ENCODE measurements at regions not wholly inside any gene's neighbourhood (a gene's known extent, or its start where the extent isn't known, plus 50 kb on each side); places are given as distances from the start of the nearest gene placed in this dataset.
A peak's percentile ranks its signal among the peaks of the same experiment; 100 is the strongest.

GRCh38 chr10:2933519-2933918 is 133.8 kb upstream of the PFKP start:
- WGBS, 3 donors: 47 to 49% (median 48%) methylated on average over 3 of the region's 3 CpGs
- no peaks in the 10 kb centered on the region for H3K27me3 ChIP-seq
- peaks cover 3% of the 10 kb centered on the region for H3K4me1 ChIP-seq (ENCODE audit: insufficient read depth)
- TF ChIP-seq POLR2A (IDR thresholded peaks at IDR 0.05): no peak
- TF ChIP-seq CTCF (IDR thresholded peaks at IDR 0.05): no peak
- no peak for TF ChIP-seq EP300 (IDR thresholded peaks at IDR 0.05)
- no peak for DNase-seq
- H3K9me3 ChIP-seq: no peaks in the 10 kb centered on the region
- H3K4me3 ChIP-seq: no peak overlapping the region
- intact Hi-C loops (cut with DNase I): no loop called here
- no peaks in the 10 kb centered on the region for H3K36me3 ChIP-seq
- no peak overlapping the region for H3K27ac ChIP-seq

- no peaks in the 10 kb centered on the region for H3K9me3 ChIP-seq
- TF ChIP-seq POLR2A (IDR thresholded peaks at IDR 0.05) (no peak), EP300 (IDR thresholded peaks at IDR 0.05) (no peak), CTCF (IDR thresholded peaks at IDR 0.05) (no peak)
- H3K27me3 ChIP-seq: no peaks in the 10 kb centered on the region
- H3K4me3 ChIP-seq: no peak overlapping the region
- H3K36me3 ChIP-seq: no peaks in the 10 kb centered on the region
- intact Hi-C loops (cut with DNase I): no loop called here
- WGBS, 3 donors: 74 to 82% (median 82%) methylated on average over 10 of the region's 10 CpGs
- H3K4me1 ChIP-seq (ENCODE audit: insufficient read depth): peaks cover 3% of the 10 kb centered on the region
- H3K27ac ChIP-seq: no peak overlapping the region
- DNase-seq: no peak
Observed at GRCh38 chr10:2933071-2933470, 134.3 kb upstream of the PFKP start.

- H3K27ac ChIP-seq: no peak overlapping the region
- no peaks in the 10 kb centered on the region for H3K4me1 ChIP-seq (ENCODE audit: insufficient read depth)
- no peak overlapping the region for H3K4me3 ChIP-seq
- intact Hi-C loops (cut with DNase I): no loop called here
- no peak for DNase-seq
- no peaks in the 10 kb centered on the region for H3K9me3 ChIP-seq
- no peaks in the 10 kb centered on the region for H3K36me3 ChIP-seq
- WGBS, 3 donors: 58 to 65% (median 60%) methylated on average over 10 of the region's 10 CpGs
- no peaks in the 10 kb centered on the region for H3K27me3 ChIP-seq
- TF ChIP-seq POLR2A (IDR thresholded peaks at IDR 0.05) (no peak), CTCF (IDR thresholded peaks at IDR 0.05) (no peak), EP300 (IDR thresholded peaks at IDR 0.05) (no peak)
Observed at GRCh38 chr10:2929480-2930258, 137.7 kb upstream of the PFKP start.

GRCh38 chr10:2927958-2928840 is 139.1 kb upstream of the PFKP start:
- intact Hi-C loops (cut with DNase I): no loop called here
- no peaks in the 10 kb centered on the region for H3K4me1 ChIP-seq (ENCODE audit: insufficient read depth)
- no peak overlapping the region for H3K4me3 ChIP-seq
- no peaks in the 10 kb centered on the region for H3K9me3 ChIP-seq
- TF ChIP-seq CTCF (IDR thresholded peaks at IDR 0.05) (peak in 1 of 3 donors; percentile 14), POLR2A (IDR thresholded peaks at IDR 0.05) (no peak)
- H3K36me3 ChIP-seq: no peaks in the 10 kb centered on the region
- no peak overlapping the region for H3K27ac ChIP-seq
- 24 to 33% (median 26%) methylated on average over 15 of the region's 15 CpGs for WGBS, 3 donors
- H3K27me3 ChIP-seq: no peaks in the 10 kb centered on the region
- DNase-seq: peak in 3 of 5 donors; percentile 42 to 53 (median 47)
